ENCODE measurements at regions not wholly inside any gene's neighbourhood (a gene's known extent, or its start where the extent isn't known, plus 50 kb on each side); places are given as distances from the start of the nearest gene placed in this dataset.
"Not testable (repeated sequence)": the region's sequence is repeated elsewhere in the genome, so short reads cannot be mapped to it uniquely, and the experiment has no call there.

GRCh38 chr3:40864146-40864782 is 335.0 kb upstream of the CTNNB1 start:
- DNase-seq, result no peak

- no peak for DNase-seq
These were observed 334.4 kb upstream of the CTNNB1 start for GRCh38 chr3:40864915-40865314.

GRCh38 chr3:40867797-40868196 is 331.5 kb upstream of the CTNNB1 start:
- DNase-seq, result no peak

- DNase-seq, result no peak
These were observed 330.3 kb upstream of the CTNNB1 start for GRCh38 chr3:40869013-40869412.

GRCh38 chr3:40869939-40870338 is 329.4 kb upstream of the CTNNB1 start:
- no peak for DNase-seq

GRCh38 chr3:40871394-40871793 is 327.9 kb upstream of the CTNNB1 start:
- no peak for DNase-seq

GRCh38 chr3:40872258-40872920 is 326.9 kb upstream of the CTNNB1 start:
- no peak for DNase-seq

GRCh38 chr3:40873476-40873875 is 325.8 kb upstream of the CTNNB1 start:
- no peak for DNase-seq

GRCh38 chr3:40873934-40874699 is 325.2 kb upstream of the CTNNB1 start:
- no peak for DNase-seq

- no peak for DNase-seq
These were observed 323.7 kb upstream of the CTNNB1 start for GRCh38 chr3:40875581-40875980.

GRCh38 chr3:40876009-40876408 is 323.3 kb upstream of the CTNNB1 start:
- DNase-seq, result no peak

GRCh38 chr3:40876496-40876895 is 322.8 kb upstream of the CTNNB1 start:
- DNase-seq, result no peak

- DNase-seq, result no peak
These were observed 321.5 kb upstream of the CTNNB1 start for GRCh38 chr3:40877631-40878463.

GRCh38 chr3:40878464-40878905 is 320.8 kb upstream of the CTNNB1 start:
- DNase-seq, result no peak

- DNase-seq, result no peak
These were observed 313.9 kb upstream of the CTNNB1 start for GRCh38 chr3:40885430-40885829.

- DNase-seq, result no peak
These were observed 312.5 kb upstream of the CTNNB1 start for GRCh38 chr3:40886660-40887425.

GRCh38 chr3:40891186-40891585 is 308.1 kb upstream of the CTNNB1 start:
- DNase-seq, result no peak

GRCh38 chr3:40895109-40895508 is 304.2 kb upstream of the CTNNB1 start:
- DNase-seq, result no peak

- DNase-seq, result no peak
These were observed 300.0 kb upstream of the CTNNB1 start for GRCh38 chr3:40899286-40899712.

GRCh38 chr3:40901298-40901697 is 298.0 kb upstream of the CTNNB1 start:
- no peak for DNase-seq

- DNase-seq, result no peak
These were observed 297.5 kb upstream of the CTNNB1 start for GRCh38 chr3:40901796-40902195.

- DNase-seq, result not testable (repeated sequence)
These were observed 291.3 kb upstream of the CTNNB1 start for GRCh38 chr3:40907907-40908465.
